MM.1S (cell line): ENCODE measurements at regions not wholly inside any gene's neighbourhood (a gene's known extent, or its start where the extent isn't known, plus 50 kb on each side); places are given as distances from the start of the nearest gene placed in this dataset.

Experiments used
- DNase-seq: peaks from one replicate; pipeline ENCODE4 v3.0.0-alpha.2; 2015
- H2AFZ ChIP-seq: fragments of 300-600 bp; sonication (generic); 2 replicates; pipeline ENCODE4 v1.6.0; 2016; ENCODE audit warnings: antibody characterized with exemption, low read length
- H3F3A ChIP-seq: fragments of 300-600 bp; sonication (generic); 2 replicates; pipeline ENCODE4 v1.6.1; 2016; ENCODE audit warnings: mild to moderate bottlenecking, antibody characterized with exemption, low read length, moderate library complexity, mixed read lengths; ENCODE audit not compliant: insufficient read depth
- H3K27ac ChIP-seq: fragments of 300-600 bp; sonication (generic); 2 replicates; pipeline ENCODE4 v1.5.1; 2016; ENCODE audit warnings: mild to moderate bottlenecking, low read length
- H3K27me3 ChIP-seq: fragments of 300-600 bp; sonication (generic); replicated peaks from 2 replicates; pipeline ENCODE4 v1.6.0; 2016; ENCODE audit warnings: low read length; ENCODE audit not compliant: insufficient read depth
- H3K36me3 ChIP-seq: fragments of 300-600 bp; sonication (generic); replicated peaks from 2 replicates; pipeline ENCODE4 v1.6.1; 2016; ENCODE audit warnings: mild to moderate bottlenecking, low read length, mixed read lengths; ENCODE audit not compliant: insufficient read depth
- H3K4me1 ChIP-seq: fragments of 300-600 bp; sonication (generic); 2 replicates; pipeline ENCODE4 v1.6.1; 2016; ENCODE audit warnings: low read length, mixed read lengths
- H3K4me2 ChIP-seq: fragments of 300-600 bp; sonication (generic); 2 replicates; pipeline ENCODE4 v1.6.0; 2016; ENCODE audit warnings: low read depth, low read length
- H3K4me3 ChIP-seq: fragments of 300-600 bp; sonication (generic); 2 replicates; pipeline ENCODE4 v1.5.1; 2016; ENCODE audit warnings: low read length, mixed read lengths
- H3K79me2 ChIP-seq: fragments of 300-600 bp; sonication (generic); 2 replicates; pipeline ENCODE4 v1.6.1; 2016; ENCODE audit warnings: mixed run types, low read length, mixed read lengths
- H3K9ac ChIP-seq: fragments of 300-600 bp; sonication (generic); 2 replicates; pipeline ENCODE4 v1.6.1; 2016; ENCODE audit warnings: low read length, mixed read lengths
- H3K9me2 ChIP-seq: fragments of 300-600 bp; sonication (generic); replicated peaks from 2 replicates; pipeline ENCODE4 v1.6.1; 2016; ENCODE audit warnings: mild to moderate bottlenecking, low read length, mixed read lengths; ENCODE audit not compliant: insufficient read depth
- H3K9me3 ChIP-seq: fragments of 300-600 bp; sonication (generic); replicated peaks from 2 replicates; pipeline ENCODE4 v1.6.1; 2016; ENCODE audit warnings: mild to moderate bottlenecking, low read length, mixed read lengths; ENCODE audit not compliant: insufficient read depth
- H4K20me1 ChIP-seq: fragments of 300-600 bp; sonication (generic); 2 replicates; pipeline ENCODE4 v1.6.1; 2016; ENCODE audit warnings: mild to moderate bottlenecking, low read length, moderate library complexity, mixed read lengths; ENCODE audit not compliant: insufficient read depth
- CTCF ChIP-seq: fragments of 300-600 bp; sonication (generic); IDR thresholded peaks from 2 replicates; pipeline ENCODE4 v1.5.1; 2016; ENCODE audit warnings: antibody characterized with exemption, low read length, mixed read lengths
- EZH2 ChIP-seq: fragments of 300-600 bp; sonication (generic); optimal IDR thresholded peaks from 2 replicates; pipeline ENCODE3; 2017; ENCODE audit warnings: low read depth, mild to moderate bottlenecking, antibody characterized with exemption, low read length, mixed read lengths
- EZH2phosphoT487 ChIP-seq: fragments of 300-600 bp; sonication (generic); IDR thresholded peaks from 2 replicates; pipeline ENCODE4 v1.6.1; 2018; ENCODE audit warnings: antibody characterized with exemption, low read length

GRCh38 chr13:50675651-50676050 is 167.8 kb downstream of the DLEU7 start:
- no peaks in the 10 kb centered on the region for H3K36me3 ChIP-seq
- H4K20me1 ChIP-seq: no peaks in the 10 kb centered on the region
- no peak overlapping the region for H3K27ac ChIP-seq
- DNase-seq: no peak
- no peak overlapping the region for H2AFZ ChIP-seq
- TF ChIP-seq CTCF (no peak), EZH2 (no peak), EZH2phosphoT487 (no peak)
- H3K9me2 ChIP-seq: no peaks in the 10 kb centered on the region
- H3K4me1 ChIP-seq: no peaks in the 10 kb centered on the region
- H3F3A ChIP-seq: no peaks in the 10 kb centered on the region
- H3K9me3 ChIP-seq: no peaks in the 10 kb centered on the region
- H3K9ac ChIP-seq: no peak overlapping the region
- no peaks in the 10 kb centered on the region for H3K27me3 ChIP-seq
- no peak overlapping the region for H3K4me3 ChIP-seq
- H3K4me2 ChIP-seq: no peak overlapping the region
- no peaks in the 10 kb centered on the region for H3K79me2 ChIP-seq

GRCh38 chr13:50676602-50677001 is 166.9 kb downstream of the DLEU7 start:
- TF ChIP-seq CTCF: no peak
- no peak for TF ChIP-seq EZH2phosphoT487
- TF ChIP-seq EZH2: no peak
- Histone ChIP-seq H3F3A (no peaks in the 10 kb centered on the region), H2AFZ (no peak overlapping the region), H3K36me3 (no peaks in the 10 kb centered on the region), H3K9me3 (no peaks in the 10 kb centered on the region), H3K9ac (no peak overlapping the region), H3K27me3 (no peaks in the 10 kb centered on the region), H3K4me3 (no peak overlapping the region), H3K27ac (no peak overlapping the region), H3K79me2 (no peaks in the 10 kb centered on the region), H4K20me1 (no peaks in the 10 kb centered on the region), H3K4me2 (no peak overlapping the region), H3K9me2 (no peaks in the 10 kb centered on the region), H3K4me1 (no peaks in the 10 kb centered on the region)
- DNase-seq: no peak

GRCh38 chr13:50677258-50677657 is 166.2 kb downstream of the DLEU7 start:
- no peak overlapping the region for H3K4me3 ChIP-seq
- H3K4me2 ChIP-seq: no peak overlapping the region

More at GRCh38 chr13:50677258-50677657, 166.2 kb downstream of the DLEU7 start:
- Histone ChIP-seq H3K27ac (no peak overlapping the region), H3K9me2 (no peaks in the 10 kb centered on the region), H3K9ac (no peak overlapping the region), H3K27me3 (no peaks in the 10 kb centered on the region), H3K79me2 (no peaks in the 10 kb centered on the region), H3K36me3 (no peaks in the 10 kb centered on the region), H3F3A (no peaks in the 10 kb centered on the region), H3K4me1 (no peaks in the 10 kb centered on the region), H2AFZ (no peak overlapping the region), H4K20me1 (no peaks in the 10 kb centered on the region), H3K9me3 (no peaks in the 10 kb centered on the region)
- no peak for TF ChIP-seq EZH2
- no peak for TF ChIP-seq CTCF
- TF ChIP-seq EZH2phosphoT487: no peak
- DNase-seq: no peak
